Endothelial cell of umbilical vein (primary cell): ENCODE measurements at regions not wholly inside any gene's neighbourhood (a gene's known extent, or its start where the extent isn't known, plus 50 kb on each side); places are given as distances from the start of the nearest gene placed in this dataset.

Experiments
- BruUV-seq: library from RNA; stranded (reverse); fragments of 400-500 nt; replicated peaks from 2 replicates; lab custom pipeline; 2021; lab: Mats Ljungman, UMichigan
- CTCF ChIA-PET: fragments of 300-600, 350-600 bp; sonication (Branson Sonifier 250); formaldehyde crosslinking; loops from one replicate; lab custom pipeline; 2021; ENCODE audit warnings: antibody characterized with exemption, inconsistent platforms; lab: Charles Lee
- POLR2A ChIA-PET: fragments of 300-600, 350-600 bp; sonication (Branson Sonifier 250); formaldehyde crosslinking; loops from one replicate; lab custom pipeline; 2021; ENCODE audit warnings: antibody characterized with exemption, inconsistent platforms; lab: Charles Lee
- DNase-seq: peaks from one replicate; pipeline ENCODE4 v3.0.0-alpha.2; 2011; ENCODE audit warnings: low read depth, low spot score
- FAIRE-seq: peaks from 2 replicates; lab custom pipeline; 2011; peaks lifted over from hg19 to GRCh38; lab: Jason Lieb, UNC
- H2AFZ ChIP-seq: 2 replicates; pipeline ENCODE4 v1.6.0; 2012; ENCODE audit warnings: low read depth, low read length, control low read depth, inconsistent platforms
- H3K27ac ChIP-seq: 2 replicates; pipeline ENCODE4 v1.5.1; 2011; ENCODE audit warnings: low read depth, mild to moderate bottlenecking, control low read depth, low read length, moderate library complexity; ENCODE audit not compliant: insufficient read depth
- H3K27me3 ChIP-seq, 2 experiments: 2 replicates each; pipeline versions ENCODE4 v1.6.0 to v1.6.1; 2011; ENCODE audit warnings: low read length in 2 of 2, mixed read lengths in 1 of 2; ENCODE audit not compliant: control insufficient read depth in 2 of 2, insufficient read depth in 2 of 2
- H3K36me3 ChIP-seq, 2 experiments: 2 replicates in 1 of 2; 3 replicates in 1 of 2; pipeline ENCODE4 v1.5.1; 2011; ENCODE audit warnings: low read length in 2 of 2, mild to moderate bottlenecking in 1 of 2, moderate library complexity in 1 of 2; ENCODE audit not compliant: control insufficient read depth in 2 of 2, insufficient read depth in 2 of 2; ENCODE audit errors: extremely low read depth in 1 of 2
- H3K4me1 ChIP-seq: 3 replicates; pipeline ENCODE4 v1.5.1; 2011; ENCODE audit warnings: mild to moderate bottlenecking, low read length; ENCODE audit not compliant: control insufficient read depth, insufficient read depth; ENCODE audit errors: extremely low read depth
- H3K4me2 ChIP-seq: 2 replicates; pipeline ENCODE4 v1.6.1; 2011; ENCODE audit warnings: low read length, control low read depth, mixed read lengths; ENCODE audit not compliant: insufficient read depth
- H3K4me3 ChIP-seq, 3 experiments: fragments of 200-600 bp in 1 of 3; sonication (generic), shearing (Covaris generic) in 1 of 3; replicated peaks in 1 of 3; 2 replicates each; pipeline ENCODE4 v1.5.1; 2011 to 2016; ENCODE audit warnings: control low read depth in 3 of 3, low read length in 3 of 3, mild to moderate bottlenecking in 2 of 3, inconsistent platforms in 1 of 3, low read depth in 1 of 3, moderate library complexity in 1 of 3; ENCODE audit not compliant: insufficient read depth in 1 of 3
- H3K79me2 ChIP-seq: 2 replicates; pipeline ENCODE4 v1.6.0; 2012; ENCODE audit warnings: low read length, inconsistent platforms; ENCODE audit not compliant: control insufficient read depth, insufficient read depth
- H3K9ac ChIP-seq: replicated peaks from 2 replicates; pipeline ENCODE3; 2011; ENCODE audit warnings: low read length, control low read depth; ENCODE audit not compliant: insufficient read depth; ENCODE audit errors: extremely low read depth
- H3K9me1 ChIP-seq: replicated peaks from 3 replicates; pipeline ENCODE4 v1.6.0; 2011; ENCODE audit warnings: mild to moderate bottlenecking, low read length; ENCODE audit not compliant: control insufficient read depth, insufficient read depth; ENCODE audit errors: extremely low read depth
- H3K9me3 ChIP-seq: replicated peaks from 2 replicates; pipeline ENCODE4 v1.5.1; 2012; ENCODE audit warnings: low read length, inconsistent platforms; ENCODE audit not compliant: control insufficient read depth, insufficient read depth
- H4K20me1 ChIP-seq: replicated peaks from 2 replicates; pipeline ENCODE3; 2011; ENCODE audit warnings: mild to moderate bottlenecking, low read length; ENCODE audit not compliant: control insufficient read depth, insufficient read depth; ENCODE audit errors: extremely low read depth
- CTCF ChIP-seq, 2 donors: IDR thresholded peaks; 1 replicate in 1 of 2; 2 replicates in 1 of 2; pipeline ENCODE4 v1.5.1; 2011; ENCODE audit warnings: low read length in 2 of 2, mild to moderate bottlenecking in 2 of 2, moderate library complexity in 2 of 2, control low read depth in 1 of 2, inconsistent platforms in 1 of 2, low read depth in 1 of 2; ENCODE audit not compliant: insufficient read depth in 1 of 2; ENCODE audit errors: extremely low read depth in 1 of 2
- EZH2 ChIP-seq: IDR thresholded peaks from 2 replicates; pipeline ENCODE4 v1.6.1; 2012; ENCODE audit warnings: borderline replicate concordance, low read depth, mild to moderate bottlenecking, moderate library complexity, low read length, inconsistent platforms; ENCODE audit not compliant: severe bottlenecking
- FOS ChIP-seq: IDR thresholded peaks from 2 replicates; pipeline ENCODE4 v1.6.1; 2011; ENCODE audit warnings: mild to moderate bottlenecking, low read length, moderate library complexity, borderline replicate concordance; ENCODE audit not compliant: insufficient read depth
- GATA2 ChIP-seq: IDR thresholded peaks from 2 replicates; pipeline ENCODE4 v1.7.0; 2011; ENCODE audit warnings: low read depth, mild to moderate bottlenecking, moderate library complexity, mixed read lengths, low read length; ENCODE audit not compliant: insufficient read length, insufficient read depth
- JUN ChIP-seq: IDR thresholded peaks from 2 replicates; pipeline ENCODE4 v1.6.1; 2011; ENCODE audit warnings: borderline replicate concordance, low read depth; ENCODE audit not compliant: insufficient read length, insufficient read depth
- MAX ChIP-seq: IDR thresholded peaks from 2 replicates; pipeline ENCODE4 v1.6.1; 2011; ENCODE audit not compliant: insufficient read depth, insufficient read length
- MYC ChIP-seq: IDR thresholded peaks from one replicate; pipeline ENCODE4 v1.6.1; 2011; ENCODE audit warnings: mild to moderate bottlenecking, low read depth, low read length
- POLR2A ChIP-seq: IDR thresholded peaks from 2 replicates; pipeline ENCODE4 v1.6.1; 2012; ENCODE audit warnings: low read depth, mild to moderate bottlenecking, control low read depth, low read length
- POLR2AphosphoS5 ChIP-seq: IDR thresholded peaks from 2 replicates; pipeline ENCODE4 v1.6.1; 2012; ENCODE audit warnings: low read depth, mild to moderate bottlenecking, control low read depth, low read length, moderate library complexity; ENCODE audit not compliant: insufficient read depth
- dilution Hi-C: fragments of 300-500 bp; cut with MboI; formaldehyde crosslinking; loops from one replicate; pipeline ENCODE4 v1.15.0; 2019; ENCODE audit warnings: low sequenced_read_pairs; ENCODE audit not compliant: extremely low pct_ligation_motif_present
- intact Hi-C: fragments of 100-400 bp; cut with micrococcal nuclease; formaldehyde crosslinking; loops from one replicate; pipeline ENCODE4 v1.10.0; 2022

- no TSS peak for BruUV-seq
- no peak for DNase-seq
Measured at GRCh38 chr10:109591601-109592000, 331.7 kb downstream of the XPNPEP1 start.

More at GRCh38 chr10:109591601-109592000, 331.7 kb downstream of the XPNPEP1 start:
- Histone ChIP-seq H3K9ac (no peak overlapping the region), H3K9me1 (no peaks in the 10 kb centered on the region), H3K79me2 (no peaks in the 10 kb centered on the region), H3K36me3 (no peaks in the 10 kb centered on the region), H4K20me1 (no peaks in the 10 kb centered on the region), H3K4me3 (no peak overlapping the region), H3K27me3 (no peaks in the 10 kb centered on the region), H3K4me1 (no peaks in the 10 kb centered on the region), H3K4me2 (no peak overlapping the region), H3K9me3 (peaks cover 7% of the 10 kb centered on the region), H2AFZ (no peak overlapping the region), H3K27ac (no peak overlapping the region)
- ChIA-PET CTCF (no interaction called here), POLR2A (no interaction called here)
- FAIRE-seq = no peak
- dilution Hi-C loops (no loop called here), intact Hi-C loops (no loop called here)
- TF ChIP-seq CTCF (IDR thresholded peaks at IDR 0.05; ENCODE audit: extremely low read depth in 1 of 2, insufficient read depth in 1 of 2, low read depth in 1 of 2, low read length in 2 of 2) = no peak
- no peak for TF ChIP-seq POLR2A
- TF ChIP-seq MAX = no peak
- TF ChIP-seq EZH2 = no peak
- TF ChIP-seq POLR2AphosphoS5 = no peak
- TF ChIP-seq JUN = no peak
- TF ChIP-seq MYC = no peak
- no peak for TF ChIP-seq FOS
- TF ChIP-seq GATA2 = no peak
